Putamen (tissue), 1 donor: ENCODE measurements at regions not wholly inside any gene's neighbourhood (a gene's known extent, or its start where the extent isn't known, plus 50 kb on each side); places are given as distances from the start of the nearest gene placed in this dataset.
A peak's percentile ranks its signal among the peaks of the same experiment; 100 is the strongest.
"Not testable (repeated sequence)": the region's sequence is repeated elsewhere in the genome, so short reads cannot be mapped to it uniquely, and the experiment has no call there.

Experiments used
- DNase-seq: peaks from one replicate; pipeline ENCODE4 v3.0.0-alpha.2; 2016; ENCODE audit warnings: low spot score

DNA sequence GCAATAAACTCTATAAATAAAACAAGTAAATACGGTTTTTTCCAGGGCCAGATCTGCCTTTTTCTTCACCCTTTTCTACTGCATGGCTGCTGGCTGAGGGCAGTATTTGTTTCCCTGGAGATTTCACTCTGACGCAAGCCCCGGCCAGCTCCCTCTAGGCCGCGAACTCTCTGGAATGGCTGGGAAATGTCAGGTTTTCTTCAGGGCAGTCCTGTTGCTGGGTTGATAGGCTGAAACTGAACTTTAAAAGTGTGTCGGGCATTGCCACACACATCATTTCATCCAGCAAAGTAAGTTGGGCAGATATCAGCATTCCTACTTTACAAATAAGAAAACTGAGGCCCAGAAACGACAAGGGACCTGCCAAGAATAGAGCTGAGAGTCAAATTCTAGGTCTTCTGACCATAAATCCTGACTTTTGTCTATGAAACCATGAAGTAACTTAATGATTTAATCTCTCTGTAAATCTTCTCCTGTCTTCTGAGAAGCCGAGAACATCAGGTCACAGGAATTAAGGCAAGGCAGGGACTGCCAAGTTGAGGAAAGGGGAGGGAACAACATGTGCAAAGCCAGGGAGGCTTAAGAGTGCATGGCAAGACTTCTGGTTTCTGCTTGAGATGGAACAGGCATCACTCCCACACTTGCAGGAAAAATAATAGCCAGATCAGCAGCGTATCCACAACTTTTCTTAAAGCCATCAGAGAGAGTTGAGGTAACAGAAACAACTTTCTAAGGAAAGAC is 205.0 kb upstream of the CCDC196 start:
- peak; percentile 34 for DNase-seq

DNA sequence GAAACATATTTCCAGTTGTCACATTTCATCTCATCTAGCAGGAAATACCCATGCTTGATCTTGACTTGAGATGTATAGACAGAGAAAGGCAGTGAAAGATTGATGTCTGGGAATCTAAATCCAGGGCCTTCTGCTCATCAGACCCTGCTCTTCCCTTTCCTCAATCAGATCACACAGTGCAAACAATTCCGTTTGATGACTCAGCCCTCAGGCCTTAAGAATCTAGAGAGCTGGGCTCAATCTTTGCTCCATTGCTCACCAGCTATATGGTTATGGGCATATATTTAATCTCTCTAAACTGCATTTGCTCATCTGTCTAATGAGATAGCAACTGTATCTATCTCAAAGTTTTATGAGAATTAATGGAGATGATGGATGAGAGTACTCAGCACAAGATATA is 201.8 kb upstream of the CCDC196 start:
- DNase-seq: no peak

DNA sequence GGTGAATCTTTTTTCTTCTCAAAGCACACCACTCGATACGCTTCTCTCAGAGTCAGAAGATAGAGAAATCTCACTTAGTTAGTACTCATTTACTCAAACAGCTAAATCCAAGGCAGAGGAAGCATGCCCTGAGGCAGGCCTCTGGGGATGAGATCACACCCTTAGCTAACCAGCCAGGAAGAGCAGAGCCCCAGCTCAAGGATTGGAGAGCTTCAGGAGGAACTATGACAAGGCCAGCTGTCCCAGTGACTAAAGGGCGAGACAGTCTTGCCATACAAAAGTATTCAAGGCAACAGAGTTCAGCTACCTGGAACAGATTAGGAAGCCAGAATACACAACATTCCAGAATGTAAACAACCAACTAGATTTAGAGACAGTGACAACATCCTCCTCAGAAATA is 197.7 kb upstream of the CCDC196 start:
- DNase-seq: no peak

DNA sequence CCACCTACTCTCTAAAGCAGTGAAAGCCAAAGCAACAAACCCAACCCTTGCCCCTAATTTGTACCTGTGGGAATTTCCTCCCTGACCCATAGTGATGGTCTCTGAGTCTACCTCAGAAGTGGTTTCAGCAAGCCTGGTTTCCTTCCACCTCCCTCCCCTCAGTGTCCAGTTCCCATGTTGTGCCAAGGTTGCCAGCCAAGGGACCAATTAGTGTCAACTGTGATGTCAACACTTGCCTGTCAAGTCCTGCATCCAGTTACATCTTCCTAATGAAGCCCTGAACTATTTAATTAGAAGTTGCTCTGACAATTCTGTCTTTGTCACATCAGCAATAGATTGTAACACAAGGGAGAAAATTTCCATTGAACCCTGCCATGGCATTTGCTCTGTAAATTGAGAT is 194.4 kb upstream of the CCDC196 start:
- no peak for DNase-seq

DNA sequence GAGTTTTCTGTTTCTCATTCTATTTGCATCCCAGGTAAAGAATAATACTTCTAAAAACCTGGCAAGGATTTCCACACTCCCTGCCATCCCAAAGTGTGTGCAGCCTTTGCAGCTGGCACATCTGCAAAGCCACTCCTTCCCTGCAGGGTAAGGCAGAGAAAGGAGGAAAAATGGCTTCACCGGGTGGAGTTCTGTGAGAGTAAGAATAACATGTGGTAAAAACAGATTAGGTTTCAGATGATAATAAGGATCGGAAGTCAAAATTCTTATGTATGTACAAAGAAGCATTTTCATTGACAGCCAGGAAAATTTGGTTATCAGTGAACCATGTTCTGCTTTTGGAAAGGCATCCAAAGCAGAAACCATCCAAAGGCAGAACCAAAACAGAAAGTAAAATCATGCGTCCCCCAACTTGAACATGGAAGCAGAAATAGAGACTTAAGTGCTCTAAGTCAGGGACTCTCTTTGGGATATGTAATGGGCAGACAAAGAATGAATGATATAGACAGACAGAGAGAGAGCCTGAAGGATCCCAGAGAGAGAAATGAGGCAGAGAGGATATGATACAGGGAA is 192.6 kb upstream of the CCDC196 start:
- no peak for DNase-seq

DNA sequence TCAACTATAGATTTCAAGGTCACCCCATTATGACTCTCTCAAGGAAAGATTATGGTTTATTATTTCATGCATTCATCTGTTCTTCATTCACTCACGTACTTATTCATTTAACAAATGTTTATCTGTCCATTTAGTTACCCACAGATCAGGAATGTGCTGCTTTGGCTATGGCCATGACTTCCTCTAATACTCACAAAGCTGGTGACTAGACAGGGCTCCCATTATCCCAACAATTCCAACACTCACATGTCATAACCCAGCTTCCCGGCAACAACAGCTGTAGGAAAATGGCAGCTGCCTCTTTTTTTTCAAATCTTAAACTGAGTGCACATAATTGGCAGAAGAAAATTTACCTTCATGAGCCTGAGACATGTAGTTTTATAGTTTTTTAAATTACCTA is 190.8 kb upstream of the CCDC196 start:
- DNase-seq: no peak

DNA sequence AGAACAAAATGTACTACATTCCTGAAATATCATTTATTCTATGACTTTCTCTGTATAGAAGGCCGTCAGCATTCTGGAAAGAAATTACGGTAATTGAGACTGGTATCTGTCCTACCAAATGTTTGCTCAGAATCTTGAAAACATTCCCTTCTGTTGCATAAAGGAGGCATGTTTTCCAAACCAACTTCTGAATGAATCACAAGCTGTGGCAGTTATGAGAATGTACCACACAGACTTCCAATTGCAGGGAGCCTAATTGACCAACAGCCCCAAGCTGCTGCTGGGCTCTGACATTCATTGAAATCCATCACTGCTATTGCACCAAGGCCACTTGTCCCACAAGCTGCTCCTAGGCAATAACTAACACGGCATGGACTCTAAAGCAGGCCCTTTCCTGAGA is 185.3 kb upstream of the CCDC196 start:
- no peak for DNase-seq

DNA sequence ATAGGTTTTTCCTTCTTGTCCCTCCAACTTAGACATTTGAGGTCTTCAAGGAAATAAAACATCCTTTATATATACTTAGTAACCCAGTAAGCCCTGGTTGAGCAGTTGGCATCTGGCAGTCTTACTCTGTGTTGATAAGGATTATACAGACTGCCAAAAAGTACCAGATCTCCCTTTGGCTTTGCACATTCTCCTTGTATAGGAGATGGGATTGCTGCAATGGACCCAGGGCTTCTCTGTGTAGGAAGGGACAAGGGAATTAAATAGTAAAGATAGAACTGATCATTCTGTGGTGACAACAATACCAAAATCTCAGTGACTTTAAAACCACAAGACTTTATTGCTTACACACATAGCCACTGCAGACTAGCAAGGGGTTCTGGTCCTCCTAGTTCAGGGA is 180.1 kb upstream of the CCDC196 start:
- no peak for DNase-seq

DNA sequence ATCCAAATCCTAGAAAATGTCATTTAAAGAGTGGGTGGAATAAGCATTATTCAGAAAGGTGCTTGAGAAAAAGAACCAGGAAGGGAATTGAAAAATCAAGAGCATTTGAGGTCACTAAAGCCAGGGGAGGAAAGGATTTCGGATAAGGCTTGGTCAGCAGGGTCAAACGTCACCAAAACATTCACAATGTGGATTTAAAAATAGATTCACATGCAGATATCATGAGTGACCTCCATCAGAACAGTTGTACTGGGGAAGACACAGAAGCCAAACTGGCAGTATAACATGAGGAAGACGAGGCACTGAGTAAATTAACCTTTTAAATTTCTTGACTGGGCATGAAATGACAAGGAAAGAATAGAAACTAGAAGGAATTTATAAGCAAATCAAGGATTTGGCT is 175.1 kb upstream of the CCDC196 start:
- no peak for DNase-seq

DNA sequence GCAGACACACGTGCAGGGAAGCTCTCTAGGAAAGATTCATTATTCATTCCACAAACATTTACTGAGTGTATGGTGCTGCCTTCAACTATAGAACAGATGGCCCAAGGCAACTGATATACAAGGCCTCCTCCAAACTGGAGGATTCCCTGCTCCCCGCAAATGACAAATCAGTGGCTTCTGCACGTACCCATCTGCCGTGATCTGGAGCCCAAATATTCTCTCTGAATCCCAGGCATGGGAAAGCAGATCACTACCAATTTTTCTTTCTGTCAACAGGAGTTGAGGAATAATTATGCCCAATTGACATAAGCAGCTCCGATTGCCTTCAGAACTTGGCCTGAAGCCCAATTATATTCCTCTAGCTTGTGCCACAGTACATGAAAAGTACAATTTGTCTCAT is 174.2 kb upstream of the CCDC196 start:
- DNase-seq: no peak

DNA sequence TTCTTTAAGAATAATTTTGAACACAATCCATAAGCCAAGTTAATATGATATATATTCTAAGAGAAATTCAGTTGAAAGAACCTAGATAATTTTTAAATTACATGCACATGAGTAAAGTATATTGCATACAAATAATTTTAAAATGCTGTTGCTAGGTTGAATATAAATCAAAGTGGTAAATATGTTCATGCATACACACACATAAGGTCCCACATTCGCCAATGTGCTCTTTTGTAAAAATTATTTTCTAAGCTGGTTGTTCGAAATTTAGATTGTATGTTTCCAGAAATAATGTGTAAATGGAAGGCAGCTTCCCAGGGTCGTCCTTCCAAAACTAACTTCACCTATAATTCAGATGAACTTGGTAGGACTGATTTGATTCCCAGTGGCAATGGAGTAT is 173.7 kb upstream of the CCDC196 start:
- no peak for DNase-seq

DNA sequence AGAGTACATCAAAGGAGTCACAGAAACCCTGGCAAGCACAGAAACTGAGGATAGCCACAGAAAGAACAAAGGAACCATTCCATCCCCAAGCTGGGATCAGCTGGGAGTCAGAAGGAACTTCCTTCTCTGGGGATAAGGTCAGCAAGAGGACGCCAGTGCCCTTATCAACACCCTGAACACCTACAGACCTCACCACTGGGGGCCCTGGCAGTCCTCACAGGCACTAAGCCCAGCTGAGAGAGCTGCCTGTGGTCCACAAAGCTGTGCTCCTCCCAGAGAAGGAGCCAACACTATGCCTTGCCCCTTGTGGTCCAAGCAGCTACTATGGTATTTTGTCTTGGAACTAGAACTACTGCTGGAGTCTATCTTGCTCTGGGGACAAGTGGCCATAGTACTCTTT is 171.1 kb upstream of the CCDC196 start:
- DNase-seq: no peak

DNA sequence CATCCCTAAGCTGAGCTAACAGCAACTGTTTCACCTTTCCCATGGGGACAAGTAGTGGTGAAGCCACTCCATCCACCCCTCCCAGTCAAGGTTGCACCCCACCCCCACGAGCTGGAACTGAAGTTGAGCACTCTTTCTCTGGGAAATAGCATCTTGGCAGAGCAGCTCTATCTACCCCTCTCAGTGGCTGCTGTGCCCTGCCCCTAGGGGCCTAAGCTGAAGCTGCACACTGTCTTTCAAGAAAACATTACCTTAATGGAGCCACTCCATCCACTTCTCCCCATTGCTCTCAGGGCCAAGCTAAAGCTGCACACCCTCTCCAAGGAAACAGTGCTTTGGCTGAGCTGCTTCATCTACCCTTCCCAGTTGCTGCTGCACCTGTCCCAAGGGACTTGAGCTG is 170.6 kb upstream of the CCDC196 start:
- DNase-seq: no peak

DNA sequence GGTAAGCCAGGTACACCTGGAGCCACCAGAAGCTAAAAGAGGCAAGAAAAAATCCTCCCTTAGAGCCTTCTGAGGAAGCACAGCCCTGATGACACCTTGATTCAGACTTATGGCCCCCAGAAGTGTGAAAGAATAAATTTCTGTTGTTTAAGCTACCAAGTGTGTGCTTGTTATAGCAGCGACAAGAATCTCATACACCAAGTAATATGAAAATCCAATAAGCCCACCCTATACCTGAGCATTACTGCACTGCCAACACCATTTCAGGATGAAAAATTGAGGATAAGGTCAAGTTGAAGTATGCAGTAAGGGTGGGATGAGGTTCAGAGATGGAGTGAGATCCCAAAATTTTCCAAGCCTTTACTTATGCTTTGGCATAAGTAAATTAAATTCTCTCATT is 163.6 kb upstream of the CCDC196 start:
- DNase-seq: no peak

DNA sequence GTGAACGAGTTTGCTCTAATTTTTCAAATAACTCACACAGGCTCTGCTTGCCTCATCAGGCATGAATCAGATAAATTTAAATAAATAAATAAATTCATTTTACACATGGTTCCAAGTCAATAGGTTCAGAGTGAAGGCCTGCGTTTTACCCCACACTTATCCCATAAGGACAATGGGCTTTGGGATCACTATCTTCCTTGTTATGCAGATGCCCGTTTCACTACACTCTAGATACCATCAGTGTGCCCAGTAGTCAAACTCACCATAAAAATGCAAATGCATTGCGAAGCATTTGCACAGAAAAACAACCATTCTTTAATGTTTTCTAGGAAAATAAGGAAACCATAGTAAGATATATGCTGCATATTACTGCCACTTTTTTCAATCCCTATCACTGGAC is 155.9 kb upstream of the CCDC196 start:
- no peak for DNase-seq

DNA sequence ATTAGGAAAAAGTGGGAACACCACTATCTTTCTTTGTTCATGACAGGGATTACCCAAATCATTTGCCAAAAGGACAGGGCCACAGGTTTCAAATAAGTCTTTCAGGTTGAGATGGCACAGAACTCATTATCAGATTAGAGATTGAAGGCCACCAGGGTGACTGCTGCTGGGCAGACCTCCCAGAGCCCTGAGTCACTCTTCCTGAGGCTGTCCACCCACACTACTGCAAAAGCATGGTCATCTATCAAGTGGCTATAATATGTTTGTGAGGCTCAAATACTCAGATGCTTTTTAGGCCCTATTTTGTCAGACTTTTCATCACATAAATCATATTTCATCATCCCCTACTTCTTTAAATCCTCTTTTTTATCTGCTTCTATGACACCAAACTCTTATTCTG is 155.3 kb upstream of the CCDC196 start:
- DNase-seq: no peak

DNA sequence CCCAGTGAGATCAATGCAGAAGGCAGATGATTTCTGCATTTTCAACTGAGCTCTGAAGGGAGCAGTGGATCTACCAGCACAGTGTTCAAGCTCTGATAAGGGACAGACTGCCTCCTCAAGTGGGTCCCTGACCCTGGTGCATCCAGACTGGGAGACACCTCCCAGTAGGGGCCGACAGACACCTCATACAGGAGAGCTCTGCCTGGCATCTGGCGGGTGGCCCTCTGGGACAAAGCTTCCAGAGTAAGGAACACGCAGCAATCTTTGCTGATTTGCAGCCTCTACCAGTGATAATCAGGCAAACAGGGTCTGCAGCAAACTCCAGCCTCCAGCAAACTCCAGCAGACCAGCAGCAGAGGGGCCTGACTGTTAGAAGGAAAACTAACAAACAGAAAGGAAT is 152.9 kb upstream of the CCDC196 start:
- DNase-seq: not testable (repeated sequence)

DNA sequence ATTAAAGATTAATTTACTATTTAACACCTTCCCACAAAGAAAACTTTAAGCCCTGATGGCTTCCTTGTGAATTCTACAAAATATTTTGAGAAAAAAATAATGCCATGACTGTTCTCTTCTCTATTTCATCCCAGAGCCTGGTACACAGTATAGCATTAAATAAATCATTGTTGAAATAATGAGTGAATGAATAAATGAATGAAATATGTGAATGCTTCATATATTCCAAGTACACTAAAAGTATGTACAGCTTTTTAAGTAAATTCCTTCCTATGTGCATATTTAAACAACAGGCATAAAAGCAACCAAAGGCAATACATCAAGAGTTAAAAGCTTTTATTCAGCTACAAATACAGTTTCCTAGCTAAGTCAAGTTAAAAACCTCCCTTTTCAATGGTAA is 144.9 kb upstream of the CCDC196 start:
- no peak for DNase-seq

DNA sequence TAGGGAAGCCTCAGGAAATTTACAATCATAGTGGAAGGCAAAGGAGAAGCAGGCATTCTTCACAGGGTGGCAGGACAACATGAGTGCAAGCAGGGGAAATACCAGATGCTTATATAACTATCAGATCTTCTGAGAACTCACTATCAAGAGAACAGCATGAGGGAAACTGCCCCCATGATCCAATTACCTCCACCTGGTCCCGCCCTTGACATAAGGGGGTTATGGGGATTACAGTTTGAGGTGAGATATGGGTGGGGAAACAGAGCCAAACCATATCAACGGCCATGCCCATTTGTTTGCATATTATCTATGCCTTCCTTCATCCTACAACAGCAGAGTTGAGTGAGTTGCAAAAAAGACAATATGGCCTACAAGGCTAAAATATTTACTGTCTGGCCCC is 140.2 kb upstream of the CCDC196 start:
- DNase-seq: no peak

DNA sequence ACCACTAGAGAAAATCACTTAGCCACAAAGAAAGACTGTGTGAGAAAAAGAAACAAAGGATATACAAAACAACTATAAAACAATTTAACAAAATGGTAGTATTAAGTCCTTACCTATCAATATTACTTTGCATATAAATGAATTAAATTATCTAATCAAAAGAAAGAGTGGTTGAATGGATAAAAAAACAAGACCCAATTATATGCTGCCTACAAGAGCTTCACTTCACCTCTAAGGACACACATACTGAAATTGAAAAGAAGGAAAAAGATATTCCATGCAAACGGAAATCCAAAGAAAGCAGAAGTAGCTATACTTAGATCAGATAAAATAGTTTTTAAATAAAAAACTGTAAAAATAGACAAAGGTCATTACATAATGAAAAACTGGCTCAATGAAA is 134.9 kb upstream of the CCDC196 start:
- DNase-seq: no peak

DNA sequence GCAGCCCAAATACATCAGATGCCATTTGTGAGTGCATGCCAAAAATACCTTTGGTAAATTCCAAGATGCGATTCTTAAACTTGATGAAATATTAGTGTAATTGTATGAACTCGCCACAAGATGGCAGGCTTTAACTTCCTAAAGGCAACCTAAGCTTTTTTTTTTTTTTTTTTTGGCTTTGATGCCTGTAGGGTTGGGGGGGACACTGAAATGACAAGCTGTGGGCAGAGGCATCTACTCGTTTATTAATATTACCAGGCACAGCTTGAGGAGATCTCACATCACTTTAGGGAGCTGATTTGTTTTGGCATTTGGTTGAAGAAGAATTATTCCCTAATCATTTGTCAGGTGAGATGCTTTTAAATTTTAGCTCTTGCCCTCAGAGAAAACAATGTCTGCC is 126.7 kb upstream of the CCDC196 start:
- DNase-seq: peak; percentile 58

DNA sequence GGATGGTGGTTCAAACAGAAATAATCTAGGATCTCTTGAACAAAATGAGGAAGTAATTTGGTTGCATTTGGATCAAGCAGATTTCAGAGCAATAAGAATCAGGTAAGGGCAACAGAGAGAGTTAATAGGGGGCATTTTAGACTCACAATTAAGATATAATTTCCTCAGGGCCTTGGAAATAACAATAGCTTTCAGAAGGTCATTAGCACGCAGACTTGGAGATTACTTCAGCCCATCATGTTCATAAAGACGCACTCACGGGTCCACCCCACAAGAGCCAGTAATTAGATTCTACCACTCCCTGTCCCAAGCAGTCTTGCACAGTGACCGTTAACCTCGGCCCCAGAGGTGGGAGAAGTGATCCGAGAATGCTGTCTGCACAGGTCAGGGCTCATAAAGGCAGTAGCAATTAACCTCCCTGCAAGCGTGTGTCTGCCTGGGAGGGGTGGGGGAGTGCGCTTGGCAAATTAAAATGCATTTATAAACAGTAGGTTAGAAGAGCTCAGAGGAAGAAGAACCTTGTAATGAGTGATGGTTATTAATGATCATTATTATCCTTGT is 125.7 kb upstream of the CCDC196 start:
- DNase-seq: no peak

DNA sequence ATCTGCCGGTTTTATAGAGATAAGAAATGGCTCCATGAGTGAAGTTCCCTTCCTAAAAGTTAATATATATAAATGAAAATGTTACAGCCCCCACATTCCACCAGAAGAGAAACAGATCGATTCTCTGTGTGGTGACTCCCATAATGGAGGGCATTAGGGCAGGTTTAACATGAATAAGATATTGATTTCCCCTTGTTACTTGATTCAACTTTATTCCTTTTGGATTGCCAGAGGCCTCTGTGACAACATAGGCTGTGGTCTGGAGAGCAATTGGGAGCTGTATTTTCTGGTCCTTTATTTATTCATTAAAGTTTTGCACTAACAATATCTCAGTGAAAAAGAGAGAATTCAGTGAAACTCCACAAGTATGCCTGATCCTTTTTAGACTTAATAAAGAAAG is 125.2 kb upstream of the CCDC196 start:
- DNase-seq: no peak

DNA sequence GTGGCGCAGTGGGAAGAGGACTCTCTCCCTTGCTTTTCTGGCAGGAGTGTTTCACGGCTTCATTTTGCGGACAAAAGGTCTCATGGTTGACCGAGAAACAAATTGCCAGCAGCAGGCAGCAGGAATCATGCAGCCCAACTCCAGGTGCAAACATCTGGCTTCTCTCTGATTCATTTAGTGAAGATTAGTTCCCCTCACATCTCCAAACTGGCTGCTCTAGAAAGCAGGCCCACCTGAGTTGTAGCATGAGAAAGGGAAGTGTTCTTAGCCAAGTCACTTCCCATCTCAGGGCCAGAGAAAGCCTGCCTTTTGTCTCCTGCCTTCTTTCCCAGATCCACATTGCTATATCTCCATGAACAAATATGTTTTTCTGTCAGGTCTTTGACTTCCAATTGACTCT is 120.8 kb upstream of the CCDC196 start:
- no peak for DNase-seq
